Trophoblast cell (in vitro differentiated cells and primary cell): ENCODE measurements at regions not wholly inside any gene's neighbourhood (a gene's known extent, or its start where the extent isn't known, plus 50 kb on each side); places are given as distances from the start of the nearest gene placed in this dataset.

Source experiments
- DNase-seq, 2 donors: peaks; one replicate each; pipeline ENCODE4 v3.0.0-alpha.2; 2016
- H2AFZ ChIP-seq: 2 replicates; pipeline ENCODE4 v1.6.1; 2013; ENCODE audit warnings: low read length, moderate library complexity, mild to moderate bottlenecking; ENCODE audit not compliant: insufficient read depth, poor library complexity
- H2AK5ac ChIP-seq: 2 replicates; pipeline ENCODE4 v1.6.1; 2013; ENCODE audit warnings: mild to moderate bottlenecking, low read length
- H2BK120ac ChIP-seq: 2 replicates; pipeline ENCODE4 v1.6.1; 2013; ENCODE audit warnings: low read length, mild to moderate bottlenecking, moderate library complexity; ENCODE audit not compliant: insufficient read depth, poor library complexity
- H2BK12ac ChIP-seq: 2 replicates; pipeline ENCODE4 v1.6.1; 2013; ENCODE audit warnings: mild to moderate bottlenecking, low read length, moderate library complexity
- H2BK5ac ChIP-seq: 2 replicates; pipeline ENCODE4 v1.6.1; 2013; ENCODE audit warnings: low read length, low read depth, moderate library complexity, mild to moderate bottlenecking; ENCODE audit not compliant: poor library complexity
- H3K14ac ChIP-seq: 2 replicates; pipeline ENCODE4 v1.6.1; 2013; ENCODE audit warnings: mild to moderate bottlenecking, low read length
- H3K18ac ChIP-seq: 2 replicates; pipeline ENCODE4 v1.6.1; 2013; ENCODE audit warnings: mild to moderate bottlenecking, low read length
- H3K23ac ChIP-seq: 2 replicates; pipeline ENCODE4 v1.6.1; 2013; ENCODE audit warnings: low read length
- H3K27ac ChIP-seq: 2 replicates; pipeline ENCODE4 v1.5.1; 2013; ENCODE audit warnings: low read depth, mild to moderate bottlenecking, inconsistent platforms, low read length, moderate library complexity
- H3K27me3 ChIP-seq: 2 replicates; pipeline ENCODE4 v1.6.1; 2013; ENCODE audit warnings: inconsistent platforms, mild to moderate bottlenecking, low read length, moderate library complexity; ENCODE audit not compliant: insufficient read depth
- H3K36me3 ChIP-seq, 2 experiments: 1 replicate in 1 of 2; 2 replicates in 1 of 2; pipeline ENCODE4 v1.6.1; 2013; ENCODE audit warnings: low read length in 2 of 2, mild to moderate bottlenecking in 2 of 2, moderate library complexity in 1 of 2; ENCODE audit not compliant: insufficient read depth in 2 of 2, control insufficient read depth in 1 of 2
- H3K4ac ChIP-seq: 2 replicates; pipeline ENCODE4 v1.6.1; 2013; ENCODE audit warnings: low read depth, mild to moderate bottlenecking, low read length, moderate library complexity
- H3K4me1 ChIP-seq, 2 experiments: 1 replicate in 1 of 2; 2 replicates in 1 of 2; pipeline ENCODE4 v1.6.1; 2013; ENCODE audit warnings: low read length in 2 of 2, mild to moderate bottlenecking in 2 of 2, moderate library complexity in 1 of 2; ENCODE audit not compliant: insufficient read depth in 2 of 2, control insufficient read depth in 1 of 2
- H3K4me2 ChIP-seq: 2 replicates; pipeline ENCODE4 v1.6.1; 2013; ENCODE audit warnings: inconsistent platforms, mild to moderate bottlenecking, low read length, moderate library complexity
- H3K4me3 ChIP-seq: 2 replicates; pipeline ENCODE4 v1.5.1; 2013; ENCODE audit warnings: mild to moderate bottlenecking, low read depth, low read length, inconsistent platforms
- H3K79me1 ChIP-seq: one replicate; pipeline ENCODE4 v1.6.1; 2013; ENCODE audit warnings: low read length
- H3K79me2 ChIP-seq: 2 replicates; pipeline ENCODE4 v1.6.1; 2013; ENCODE audit warnings: low read length, mild to moderate bottlenecking; ENCODE audit not compliant: control insufficient read depth, insufficient read depth, poor library complexity
- H3K9ac ChIP-seq: 2 replicates; pipeline ENCODE4 v1.6.1; 2013; ENCODE audit warnings: mild to moderate bottlenecking, low read length
- H3K9me3 ChIP-seq: 2 replicates; pipeline ENCODE4 v1.6.1; 2013; ENCODE audit warnings: low read depth, mild to moderate bottlenecking, control low read depth, inconsistent platforms, low read length; ENCODE audit not compliant: insufficient read depth
- H4K12ac ChIP-seq: 2 replicates; pipeline ENCODE4 v1.6.1; 2013; ENCODE audit warnings: low read depth, mild to moderate bottlenecking, low read length, moderate library complexity
- H4K8ac ChIP-seq: 2 replicates; pipeline ENCODE4 v1.6.1; 2013; ENCODE audit warnings: low read depth, mild to moderate bottlenecking, low read length, moderate library complexity
- H4K91ac ChIP-seq: one replicate; pipeline ENCODE4 v1.6.1; 2013; ENCODE audit warnings: low read depth, mild to moderate bottlenecking, low read length, moderate library complexity
- WGBS: extraction: QIAGEN DNeasy Blood & Tissue Kit; methylation state at CpG from one replicate; pipeline ENCODE4 v1.1.7; 2013; ENCODE audit warnings: missing lambda C conversion rate; ENCODE audit not compliant: insufficient read length, insufficient coverage; ENCODE audit errors: extremely low coverage; 5-methylcytosine and 5-hydroxymethylcytosine counted together

- no peak overlapping the region for H3K18ac ChIP-seq
- no peaks in the 10 kb centered on the region for H3K9me3 ChIP-seq
- H4K12ac ChIP-seq = no peak overlapping the region
- H3K4me1 ChIP-seq = peaks cover 0 to 4% of the 10 kb centered on the region in 2 experiments
- H3K79me2 ChIP-seq = no peaks in the 10 kb centered on the region
- no peak overlapping the region for H3K4ac ChIP-seq
- H3K27me3 ChIP-seq = no peaks in the 10 kb centered on the region
- no peak overlapping the region for H3K4me3 ChIP-seq
- H3K14ac ChIP-seq = no peak overlapping the region
- no peak overlapping the region for H4K91ac ChIP-seq
- no peak overlapping the region for H3K27ac ChIP-seq
- H3K4me2 ChIP-seq = no peak overlapping the region
- H2AK5ac ChIP-seq = no peak overlapping the region
- H3K23ac ChIP-seq = no peak overlapping the region
- H3K79me1 ChIP-seq = no peaks in the 10 kb centered on the region
- H2BK12ac ChIP-seq = no peak overlapping the region
- no peak overlapping the region for H2AFZ ChIP-seq
- peak in 1 of 2 donors; percentile 1 for DNase-seq
- no peaks in the 10 kb centered on the region for H3K36me3 ChIP-seq
- no peak overlapping the region for H2BK5ac ChIP-seq
- H4K8ac ChIP-seq = no peak overlapping the region
- H3K9ac ChIP-seq = no peak overlapping the region
- H2BK120ac ChIP-seq = no peak overlapping the region
Measured at GRCh38 chr4:35649778-35650177, 594.5 kb downstream of the ARAP2 start.

- Histone ChIP-seq H2BK12ac (no peak overlapping the region), H3K4me2 (no peak overlapping the region), H3K18ac (no peak overlapping the region), H2BK5ac (no peak overlapping the region), H4K12ac (no peak overlapping the region), H3K9me3 (no peaks in the 10 kb centered on the region), H2BK120ac (no peak overlapping the region), H3K27me3 (no peaks in the 10 kb centered on the region), H3K9ac (no peak overlapping the region), H3K4me1 (no peaks in the 10 kb centered on the region), H3K27ac (no peak overlapping the region), H3K4me3 (no peak overlapping the region), H2AK5ac (no peak overlapping the region), H4K91ac (no peak overlapping the region), H2AFZ (no peak overlapping the region), H3K23ac (no peak overlapping the region), H3K79me1 (no peaks in the 10 kb centered on the region), H3K4ac (no peak overlapping the region), H3K79me2 (no peaks in the 10 kb centered on the region), H3K36me3 (no peaks in the 10 kb centered on the region), H3K14ac (no peak overlapping the region), H4K8ac (no peak overlapping the region)
- no CpG with 5 or more reads among the region's 4 CpGs for WGBS
- no peak for DNase-seq
Measured at GRCh38 chr4:35652197-35652596, 592.1 kb downstream of the ARAP2 start.

- Histone ChIP-seq H3K4me1 (no peaks in the 10 kb centered on the region), H3K79me1 (no peaks in the 10 kb centered on the region), H3K9ac (no peak overlapping the region), H2BK5ac (no peak overlapping the region), H2AK5ac (no peak overlapping the region), H3K9me3 (no peaks in the 10 kb centered on the region), H3K23ac (no peak overlapping the region), H3K14ac (no peak overlapping the region), H3K36me3 (no peaks in the 10 kb centered on the region), H4K91ac (no peak overlapping the region), H2BK120ac (no peak overlapping the region), H2BK12ac (no peak overlapping the region), H3K4me2 (no peak overlapping the region), H2AFZ (no peak overlapping the region), H3K79me2 (no peaks in the 10 kb centered on the region), H3K27me3 (no peaks in the 10 kb centered on the region), H3K27ac (no peak overlapping the region), H4K8ac (no peak overlapping the region), H3K18ac (no peak overlapping the region), H4K12ac (no peak overlapping the region), H3K4ac (no peak overlapping the region), H3K4me3 (no peak overlapping the region)
- DNase-seq = no peak
Measured at GRCh38 chr4:35653451-35653850, 590.9 kb downstream of the ARAP2 start.

GRCh38 chr4:35673137-35673536 lies 571.2 kb downstream of the ARAP2 start:
- no CpG with 5 or more reads among the region's 1 CpG for WGBS
- H2AK5ac ChIP-seq = no peak overlapping the region
- H3K23ac ChIP-seq = no peak overlapping the region
- H3K18ac ChIP-seq = no peak overlapping the region
- no peaks in the 10 kb centered on the region for H3K27me3 ChIP-seq
- H3K4me1 ChIP-seq = no peaks in the 10 kb centered on the region
- no peak overlapping the region for H4K91ac ChIP-seq
- H3K79me1 ChIP-seq = no peaks in the 10 kb centered on the region
- H2BK5ac ChIP-seq = no peak overlapping the region
- H3K79me2 ChIP-seq = no peaks in the 10 kb centered on the region
- H3K4me3 ChIP-seq = no peak overlapping the region
- no peak overlapping the region for H4K12ac ChIP-seq
- no peak overlapping the region for H2BK12ac ChIP-seq
- H3K9ac ChIP-seq = no peak overlapping the region
- no peak for DNase-seq
- H2AFZ ChIP-seq = no peak overlapping the region
- no peak overlapping the region for H3K4me2 ChIP-seq
- H3K4ac ChIP-seq = no peak overlapping the region
- no peaks in the 10 kb centered on the region for H3K36me3 ChIP-seq
- no peak overlapping the region for H3K14ac ChIP-seq
- H3K9me3 ChIP-seq = no peaks in the 10 kb centered on the region
- H4K8ac ChIP-seq = no peak overlapping the region
- no peak overlapping the region for H3K27ac ChIP-seq
- no peak overlapping the region for H2BK120ac ChIP-seq

GRCh38 chr4:35684755-35685154 lies 559.6 kb downstream of the ARAP2 start:
- DNase-seq = no peak
- H3K4me3 ChIP-seq = no peak overlapping the region
- no peaks in the 10 kb centered on the region for H3K79me2 ChIP-seq
- peaks cover 0 to 2% of the 10 kb centered on the region in 2 experiments for H3K36me3 ChIP-seq
- H2BK5ac ChIP-seq = no peak overlapping the region
- no peak overlapping the region for H2AK5ac ChIP-seq
- no peak overlapping the region for H4K12ac ChIP-seq
- H3K79me1 ChIP-seq = no peaks in the 10 kb centered on the region
- no peaks in the 10 kb centered on the region for H3K4me1 ChIP-seq
- H3K14ac ChIP-seq = no peak overlapping the region
- H4K8ac ChIP-seq = no peak overlapping the region
- H3K4me2 ChIP-seq = no peak overlapping the region
- no peaks in the 10 kb centered on the region for H3K27me3 ChIP-seq
- H3K27ac ChIP-seq = no peak overlapping the region
- no peak overlapping the region for H3K23ac ChIP-seq
- no peak overlapping the region for H4K91ac ChIP-seq
- H2BK12ac ChIP-seq = no peak overlapping the region
- no peak overlapping the region for H2BK120ac ChIP-seq
- H3K4ac ChIP-seq = no peak overlapping the region
- H3K9ac ChIP-seq = no peak overlapping the region
- no peak overlapping the region for H2AFZ ChIP-seq
- no CpG with 5 or more reads among the region's 1 CpG for WGBS
- no peak overlapping the region for H3K18ac ChIP-seq
- peaks cover 5% of the 10 kb centered on the region for H3K9me3 ChIP-seq
